H1 (cell line): ENCODE measurements at regions not wholly inside any gene's neighbourhood (a gene's known extent, or its start where the extent isn't known, plus 50 kb on each side); places are given as distances from the start of the nearest gene placed in this dataset.
"Not testable (repeated sequence)": the region's sequence is repeated elsewhere in the genome, so short reads cannot be mapped to it uniquely, and the experiment has no call there.

Experiments used
- CTCF ChIP-seq, 3 experiments: IDR thresholded peaks; 1 replicate in 2 of 3; 2 replicates in 1 of 3; pipeline versions ENCODE4 v1.5.1 to v1.6.1; 2011; ENCODE audit warnings: low read length in 3 of 3, mild to moderate bottlenecking in 3 of 3, inconsistent platforms in 2 of 3, low read depth in 1 of 3, moderate library complexity in 1 of 3; ENCODE audit not compliant: insufficient read depth in 1 of 3; ENCODE audit errors: control extremely low read depth in 1 of 3
- EZH2 ChIP-seq: fragments of 200-600 bp; sonication (generic); IDR thresholded peaks from 2 replicates; pipeline ENCODE4 v1.7.1; 2012; ENCODE audit warnings: low read depth, mild to moderate bottlenecking, moderate library complexity, low read length, inconsistent platforms; ENCODE audit not compliant: severe bottlenecking
- POLR2AphosphoS5 ChIP-seq: IDR thresholded peaks from 2 replicates; pipeline ENCODE4 v1.6.1; 2011; ENCODE audit warnings: low read depth, low read length
- SIN3A ChIP-seq, 2 experiments: IDR thresholded peaks in 1 of 2; conservative IDR thresholded peaks in 1 of 2; 2 replicates each; pipeline ENCODE4 v1.6.1; 2011 to 2012; ENCODE audit warnings: low read length in 2 of 2, improper control_type of control experiment in 1 of 2, low read depth in 1 of 2, mild to moderate bottlenecking in 1 of 2
- TBP ChIP-seq: IDR thresholded peaks from 2 replicates; pipeline ENCODE4 v1.6.1; 2011; ENCODE audit warnings: low read depth, low read length, improper control_type of control experiment
- ZNF274 ChIP-seq: IDR thresholded peaks from 2 replicates; pipeline ENCODE4 v1.7.0; 2012; ENCODE audit warnings: low read length, borderline replicate concordance; ENCODE audit errors: extremely low read depth

DNA sequence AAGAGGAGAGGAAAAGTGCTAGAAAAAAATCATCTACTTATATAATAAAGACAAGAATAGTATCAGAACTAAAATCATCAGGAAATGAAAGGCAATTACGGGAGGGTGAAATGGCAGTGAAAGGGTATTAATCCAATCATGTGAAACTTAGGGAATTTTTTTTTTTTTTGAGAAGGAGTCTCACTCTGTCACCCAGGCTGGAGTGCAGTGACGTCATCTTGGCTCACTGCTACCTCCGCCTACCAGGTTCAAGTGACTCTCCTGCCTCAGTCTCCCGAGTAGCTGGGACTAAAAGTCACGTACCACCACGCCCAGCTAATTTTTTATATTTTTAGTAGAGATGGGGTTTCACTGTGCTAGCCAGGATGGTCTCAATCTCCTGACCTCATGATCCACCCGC lies 501.3 kb downstream of the COL12A1 start:
- not testable (repeated sequence) for TF ChIP-seq SIN3A (conservative IDR thresholded peaks at IDR 0.05 in 1 of 2, IDR thresholded peaks at IDR 0.05 in 1 of 2; ENCODE audit: low read depth in 1 of 2, low read length in 2 of 2); POLR2AphosphoS5; TBP; CTCF (IDR thresholded peaks at IDR 0.05; ENCODE audit: control extremely low read depth in 1 of 3, insufficient read depth in 1 of 3, low read depth in 1 of 3, low read length in 3 of 3); EZH2; ZNF274
